Ovary (tissue), 3 donors: ENCODE measurements at regions not wholly inside any gene's neighbourhood (a gene's known extent, or its start where the extent isn't known, plus 50 kb on each side); places are given as distances from the start of the nearest gene placed in this dataset.
"Not testable (repeated sequence)": the region's sequence is repeated elsewhere in the genome, so short reads cannot be mapped to it uniquely, and the experiment has no call there.

ENCODE experiments used
- CTCF ChIP-seq, 3 donors: fragments of 450-650 bp in 2 of 3; fragments of 200-600 bp in 1 of 3; IDR thresholded peaks; one replicate each; pipeline versions ENCODE4 v1.5.1 to v1.8.0; 2016 to 2022; ENCODE audit warnings: antibody characterized with exemption in 3 of 3, mild to moderate bottlenecking in 1 of 3
- POLR2A ChIP-seq: fragments of 450-650 bp; IDR thresholded peaks from one replicate; pipeline ENCODE4 v1.6.1; 2017; ENCODE audit warnings: antibody characterized with exemption, mild to moderate bottlenecking, moderate library complexity
- donor health status: DM: no; HTN: no; CAD: no.

DNA sequence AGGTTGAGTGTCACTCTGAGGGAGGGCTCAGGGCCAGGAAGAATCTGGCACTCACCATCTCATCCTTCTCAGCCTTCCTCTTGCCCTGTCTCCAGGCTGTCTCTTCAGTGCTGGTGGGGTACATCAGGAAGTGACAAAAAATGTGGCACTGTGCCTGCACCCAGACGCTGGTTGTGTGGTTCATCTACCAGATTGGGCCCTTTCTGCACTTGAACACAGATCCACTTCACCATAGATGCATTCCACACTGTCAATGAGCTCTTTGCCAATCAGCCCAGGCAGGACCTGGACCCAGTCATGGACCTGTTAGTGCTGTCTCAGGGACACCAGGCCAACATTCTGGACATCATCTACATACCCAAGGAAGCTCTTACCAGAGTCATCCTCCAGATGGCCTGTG is 247.7 kb downstream of the CWH43 start:
- TF ChIP-seq CTCF (IDR thresholded peaks at IDR 0.05); POLR2A: not testable (repeated sequence)
